Ishikawa (cell line): ENCODE measurements at regions not wholly inside any gene's neighbourhood (a gene's known extent, or its start where the extent isn't known, plus 50 kb on each side); places are given as distances from the start of the nearest gene placed in this dataset.

Experiments used
- CEBPB ChIP-seq: IDR thresholded peaks from 2 replicates; pipeline ENCODE4 v1.6.1; 2012
- CREB1 ChIP-seq: IDR thresholded peaks from 2 replicates; pipeline ENCODE4 v1.6.1; 2012; ENCODE audit warnings: low read depth
- EGR1 ChIP-seq: IDR thresholded peaks from 2 replicates; pipeline ENCODE4 v1.6.1; 2012
- EP300 ChIP-seq: IDR thresholded peaks from 2 replicates; pipeline ENCODE4 v1.6.1; 2012; ENCODE audit warnings: borderline replicate concordance
- FOXM1 ChIP-seq: IDR thresholded peaks from 2 replicates; pipeline ENCODE4 v1.6.1; 2012; ENCODE audit warnings: low read depth, borderline replicate concordance
- MAX ChIP-seq: IDR thresholded peaks from 2 replicates; pipeline ENCODE4 v1.6.1; 2012
- NFIC ChIP-seq: IDR thresholded peaks from 2 replicates; pipeline ENCODE4 v1.6.1; 2012
- RAD21 ChIP-seq: IDR thresholded peaks from 2 replicates; pipeline ENCODE4 v1.6.1; 2012; ENCODE audit warnings: low read depth
- TAF1 ChIP-seq: IDR thresholded peaks from 2 replicates; pipeline ENCODE4 v1.6.1; 2012; ENCODE audit warnings: low read depth, mild to moderate bottlenecking
- TCF12 ChIP-seq: IDR thresholded peaks from 2 replicates; pipeline ENCODE4 v1.6.1; 2012; ENCODE audit warnings: low read depth
- TEAD4 ChIP-seq: IDR thresholded peaks from 2 replicates; pipeline ENCODE4 v1.6.1; 2012
- YY1 ChIP-seq: IDR thresholded peaks from 2 replicates; pipeline ENCODE4 v1.6.1; 2012; ENCODE audit warnings: low read depth
- ZBTB7A ChIP-seq: IDR thresholded peaks from 2 replicates; pipeline ENCODE4 v1.6.1; 2012; ENCODE audit warnings: low read depth
- TF ChIP-seq, protein P1 (sequence below): IDR thresholded peaks from 2 replicates; pipeline ENCODE4 v1.6.1; 2012; ENCODE audit warnings: low read depth, mild to moderate bottlenecking
- TF ChIP-seq, protein P2 (sequence below): IDR thresholded peaks from 2 replicates; pipeline ENCODE4 v1.6.1; 2012

GRCh38 chr16:87123356-87124001 is 193.7 kb downstream of the C16orf95 start:
- TF ChIP-seq NFIC: no peak
- TF ChIP-seq CREB1: no peak
- no peak for TF ChIP-seq EGR1
- TF ChIP-seq MAX: no peak
- TF ChIP-seq, protein P1, sequence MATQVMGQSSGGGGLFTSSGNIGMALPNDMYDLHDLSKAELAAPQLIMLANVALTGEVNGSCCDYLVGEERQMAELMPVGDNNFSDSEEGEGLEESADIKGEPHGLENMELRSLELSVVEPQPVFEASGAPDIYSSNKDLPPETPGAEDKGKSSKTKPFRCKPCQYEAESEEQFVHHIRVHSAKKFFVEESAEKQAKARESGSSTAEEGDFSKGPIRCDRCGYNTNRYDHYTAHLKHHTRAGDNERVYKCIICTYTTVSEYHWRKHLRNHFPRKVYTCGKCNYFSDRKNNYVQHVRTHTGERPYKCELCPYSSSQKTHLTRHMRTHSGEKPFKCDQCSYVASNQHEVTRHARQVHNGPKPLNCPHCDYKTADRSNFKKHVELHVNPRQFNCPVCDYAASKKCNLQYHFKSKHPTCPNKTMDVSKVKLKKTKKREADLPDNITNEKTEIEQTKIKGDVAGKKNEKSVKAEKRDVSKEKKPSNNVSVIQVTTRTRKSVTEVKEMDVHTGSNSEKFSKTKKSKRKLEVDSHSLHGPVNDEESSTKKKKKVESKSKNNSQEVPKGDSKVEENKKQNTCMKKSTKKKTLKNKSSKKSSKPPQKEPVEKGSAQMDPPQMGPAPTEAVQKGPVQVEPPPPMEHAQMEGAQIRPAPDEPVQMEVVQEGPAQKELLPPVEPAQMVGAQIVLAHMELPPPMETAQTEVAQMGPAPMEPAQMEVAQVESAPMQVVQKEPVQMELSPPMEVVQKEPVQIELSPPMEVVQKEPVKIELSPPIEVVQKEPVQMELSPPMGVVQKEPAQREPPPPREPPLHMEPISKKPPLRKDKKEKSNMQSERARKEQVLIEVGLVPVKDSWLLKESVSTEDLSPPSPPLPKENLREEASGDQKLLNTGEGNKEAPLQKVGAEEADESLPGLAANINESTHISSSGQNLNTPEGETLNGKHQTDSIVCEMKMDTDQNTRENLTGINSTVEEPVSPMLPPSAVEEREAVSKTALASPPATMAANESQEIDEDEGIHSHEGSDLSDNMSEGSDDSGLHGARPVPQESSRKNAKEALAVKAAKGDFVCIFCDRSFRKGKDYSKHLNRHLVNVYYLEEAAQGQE: no peak
- TF ChIP-seq EP300: no peak
- TF ChIP-seq TCF12: no peak
- no peak for TF ChIP-seq TEAD4
- no peak for TF ChIP-seq ZBTB7A
- no peak for TF ChIP-seq CEBPB
- TF ChIP-seq, protein P2, sequence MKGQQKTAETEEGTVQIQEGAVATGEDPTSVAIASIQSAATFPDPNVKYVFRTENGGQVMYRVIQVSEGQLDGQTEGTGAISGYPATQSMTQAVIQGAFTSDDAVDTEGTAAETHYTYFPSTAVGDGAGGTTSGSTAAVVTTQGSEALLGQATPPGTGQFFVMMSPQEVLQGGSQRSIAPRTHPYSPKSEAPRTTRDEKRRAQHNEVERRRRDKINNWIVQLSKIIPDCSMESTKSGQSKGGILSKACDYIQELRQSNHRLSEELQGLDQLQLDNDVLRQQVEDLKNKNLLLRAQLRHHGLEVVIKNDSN: no peak
- no peak for TF ChIP-seq RAD21
- no peak for TF ChIP-seq YY1
- no peak for TF ChIP-seq FOXM1
- no peak for TF ChIP-seq TAF1

GRCh38 chr16:87125206-87126155 is 191.7 kb downstream of the C16orf95 start:
- TF ChIP-seq MAX (no peak), TEAD4 (no peak), YY1 (no peak), EP300 (no peak), ZBTB7A (no peak), RAD21 (no peak), FOXM1 (no peak), NFIC (no peak), CREB1 (no peak), CEBPB (no peak), TAF1 (no peak), EGR1 (no peak), TCF12 (no peak)
- TF ChIP-seq, protein P2: no peak
- TF ChIP-seq, protein P1: no peak

- TF ChIP-seq TEAD4: no peak
Observed at GRCh38 chr16:87126403-87127025, 190.7 kb downstream of the C16orf95 start.

DNA sequence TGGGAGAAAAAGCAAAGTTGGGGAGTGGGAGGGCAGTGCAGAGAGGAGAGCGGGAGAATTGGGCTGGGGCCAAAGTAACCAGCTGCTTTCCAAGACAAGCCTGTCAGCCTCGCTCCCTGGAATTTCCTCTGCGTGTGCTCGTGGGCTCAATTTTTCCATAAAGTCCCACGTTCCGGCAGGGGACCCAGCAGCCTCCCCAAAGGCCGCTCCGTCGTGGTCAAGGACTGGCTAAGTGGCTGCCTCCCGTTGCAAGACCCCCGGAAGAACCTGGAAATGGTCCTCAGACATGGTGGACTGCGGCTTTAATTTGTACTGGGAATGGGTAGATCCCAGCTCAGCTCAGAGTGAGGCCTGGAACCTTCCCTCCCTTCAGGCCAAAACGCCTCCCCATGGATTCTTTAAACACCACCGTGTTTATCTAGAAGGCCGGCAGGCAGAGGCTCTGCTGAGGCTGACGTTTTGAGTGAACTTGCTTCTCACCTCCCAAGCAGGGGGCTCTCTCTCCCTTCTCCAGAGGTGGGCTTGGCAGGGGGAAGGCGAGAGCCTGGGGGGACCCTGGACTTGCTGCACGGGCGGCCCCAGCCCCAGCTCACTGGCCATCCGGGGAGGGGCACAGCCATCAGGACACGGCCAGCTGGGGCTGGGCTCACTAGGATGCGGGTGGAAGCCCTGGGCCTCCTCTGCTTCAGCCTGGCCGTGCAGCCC is 190.0 kb downstream of the C16orf95 start:
- no peak for TF ChIP-seq NFIC
- TF ChIP-seq TEAD4: no peak

GRCh38 chr16:87127766-87128147 is 189.4 kb downstream of the C16orf95 start:
- no peak for TF ChIP-seq MAX
- TF ChIP-seq FOXM1: no peak
